ENCODE measurements at regions not wholly inside any gene's neighbourhood (a gene's known extent, or its start where the extent isn't known, plus 50 kb on each side); places are given as distances from the start of the nearest gene placed in this dataset.
A peak's percentile ranks its signal among the peaks of the same experiment; 100 is the strongest.

DNA sequence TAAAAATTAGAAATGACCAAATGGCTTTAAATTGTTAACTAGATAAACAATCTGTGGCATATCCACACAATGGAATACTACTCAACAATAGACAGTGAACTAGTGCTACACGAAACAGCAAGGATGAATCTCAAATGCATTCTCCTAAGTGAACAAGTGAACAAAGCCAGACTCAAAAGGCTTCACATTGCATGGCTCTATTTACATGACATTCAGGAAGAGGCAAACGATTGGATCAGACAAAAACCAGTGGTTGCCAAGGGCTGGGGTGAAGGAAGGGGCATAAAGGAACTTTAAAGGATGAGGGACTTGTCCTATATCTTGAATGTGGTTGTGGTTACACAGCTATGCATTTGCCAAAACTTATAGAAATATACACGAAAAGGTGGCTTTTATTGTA lies 184.3 kb downstream of the RPIA start:
- DNase-seq (ENCODE audit: low spot score) = no peak
- intact Hi-C loops (cut with micrococcal nuclease; ENCODE audit: unreplicated experiment) = no loop called here
- ChIA-PET POLR2A (ENCODE audit: low non-redundant PET) (no interaction called here), CTCF (no interaction called here)
- H3K4me1 ChIP-seq (ENCODE audit: insufficient read depth, low read length, poor library complexity, severe bottlenecking) = no peaks in the 10 kb centered on the region
- no peak overlapping the region for H3K27ac ChIP-seq (ENCODE audit: low read depth, low read length, poor library complexity, severe bottlenecking)
- no TSS peak for BruUV-seq (replicated peaks)
- no peak for TF ChIP-seq EZH2 (IDR thresholded peaks at IDR 0.05; ENCODE audit: borderline replicate concordance, low read depth, low read length, poor library complexity, severe bottlenecking)
- TF ChIP-seq, protein P1, sequence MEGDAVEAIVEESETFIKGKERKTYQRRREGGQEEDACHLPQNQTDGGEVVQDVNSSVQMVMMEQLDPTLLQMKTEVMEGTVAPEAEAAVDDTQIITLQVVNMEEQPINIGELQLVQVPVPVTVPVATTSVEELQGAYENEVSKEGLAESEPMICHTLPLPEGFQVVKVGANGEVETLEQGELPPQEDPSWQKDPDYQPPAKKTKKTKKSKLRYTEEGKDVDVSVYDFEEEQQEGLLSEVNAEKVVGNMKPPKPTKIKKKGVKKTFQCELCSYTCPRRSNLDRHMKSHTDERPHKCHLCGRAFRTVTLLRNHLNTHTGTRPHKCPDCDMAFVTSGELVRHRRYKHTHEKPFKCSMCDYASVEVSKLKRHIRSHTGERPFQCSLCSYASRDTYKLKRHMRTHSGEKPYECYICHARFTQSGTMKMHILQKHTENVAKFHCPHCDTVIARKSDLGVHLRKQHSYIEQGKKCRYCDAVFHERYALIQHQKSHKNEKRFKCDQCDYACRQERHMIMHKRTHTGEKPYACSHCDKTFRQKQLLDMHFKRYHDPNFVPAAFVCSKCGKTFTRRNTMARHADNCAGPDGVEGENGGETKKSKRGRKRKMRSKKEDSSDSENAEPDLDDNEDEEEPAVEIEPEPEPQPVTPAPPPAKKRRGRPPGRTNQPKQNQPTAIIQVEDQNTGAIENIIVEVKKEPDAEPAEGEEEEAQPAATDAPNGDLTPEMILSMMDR (conservative IDR thresholded peaks at IDR 0.05; ENCODE audit: low read depth, low read length) = no peak
- H3K36me3 ChIP-seq (ENCODE audit: insufficient read depth, low read length, poor library complexity, severe bottlenecking) = no peaks in the 10 kb centered on the region
- peaks cover 39% of the 10 kb centered on the region for H3K27me3 ChIP-seq (replicated peaks; ENCODE audit: insufficient read depth, low read depth, low read length, poor library complexity)
- H3K4me3 ChIP-seq (ENCODE audit: low read depth, low read length, poor library complexity, severe bottlenecking) = no peak overlapping the region
- no peaks in the 10 kb centered on the region for H3K9me3 ChIP-seq (ENCODE audit: low read depth, low read length, poor library complexity, severe bottlenecking)

- H3K36me3 ChIP-seq (ENCODE audit: insufficient read depth, low read length, poor library complexity, severe bottlenecking) = no peaks in the 10 kb centered on the region
- intact Hi-C loops (cut with micrococcal nuclease; ENCODE audit: unreplicated experiment) = loop anchor here (10.0 kb wide), 1 partner anchor 264 kb away; no protein-coding TSS in a partner anchor
- H3K4me3 ChIP-seq (ENCODE audit: low read depth, low read length, poor library complexity, severe bottlenecking) = no peak overlapping the region
- ChIA-PET POLR2A (ENCODE audit: low non-redundant PET) (no interaction called here), CTCF (interaction anchor here (0.7 to 1.3 kb wide), 2 partner anchors 23 to 39 kb away, joined by 3 to 4 read pairs; no protein-coding TSS in a partner anchor)
- TF ChIP-seq, protein P1 (conservative IDR thresholded peaks at IDR 0.05; ENCODE audit: low read depth, low read length) = peak; percentile 84
- TF ChIP-seq EZH2 (IDR thresholded peaks at IDR 0.05; ENCODE audit: borderline replicate concordance, low read depth, low read length, poor library complexity, severe bottlenecking) = no peak
- no TSS peak for BruUV-seq (replicated peaks)
- no peak overlapping the region for H3K27ac ChIP-seq (ENCODE audit: low read depth, low read length, poor library complexity, severe bottlenecking)
- DNase-seq (ENCODE audit: low spot score) = peak; percentile 78
- no peaks in the 10 kb centered on the region for H3K4me1 ChIP-seq (ENCODE audit: insufficient read depth, low read length, poor library complexity, severe bottlenecking)
- no peaks in the 10 kb centered on the region for H3K9me3 ChIP-seq (ENCODE audit: low read depth, low read length, poor library complexity, severe bottlenecking)
- peaks cover 32% of the 10 kb centered on the region for H3K27me3 ChIP-seq (replicated peaks; ENCODE audit: insufficient read depth, low read depth, low read length, poor library complexity)
Observed at GRCh38 chr2:88880441-88880953, 189.0 kb downstream of the RPIA start.

DNA sequence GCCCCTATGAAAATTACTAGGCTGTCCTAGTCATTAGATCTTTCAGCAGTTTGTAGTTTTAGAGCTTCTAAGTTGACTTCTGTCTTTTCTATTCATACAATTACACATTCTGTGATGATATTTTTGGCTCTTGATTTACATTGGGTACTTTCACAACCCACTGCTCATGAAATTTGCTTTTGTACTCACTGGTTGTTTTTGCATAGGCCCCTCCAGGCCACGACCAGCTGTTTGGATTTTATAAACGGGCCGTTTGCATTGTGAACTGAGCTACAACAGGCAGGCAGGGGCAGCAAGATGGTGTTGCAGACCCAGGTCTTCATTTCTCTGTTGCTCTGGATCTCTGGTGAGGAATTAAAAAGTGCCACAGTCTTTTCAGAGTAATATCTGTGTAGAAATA lies 193.8 kb downstream of the RPIA start:
- peaks cover 18% of the 10 kb centered on the region for H3K27me3 ChIP-seq (replicated peaks; ENCODE audit: insufficient read depth, low read depth, low read length, poor library complexity)
- DNase-seq (ENCODE audit: low spot score) = no peak
- POLR2A ChIA-PET (ENCODE audit: low non-redundant PET) = no interaction called here
- no peak overlapping the region for H3K27ac ChIP-seq (ENCODE audit: low read depth, low read length, poor library complexity, severe bottlenecking)
- BruUV-seq (replicated peaks) = no TSS peak
- no peaks in the 10 kb centered on the region for H3K36me3 ChIP-seq (ENCODE audit: insufficient read depth, low read length, poor library complexity, severe bottlenecking)
- H3K4me1 ChIP-seq (ENCODE audit: insufficient read depth, low read length, poor library complexity, severe bottlenecking) = no peaks in the 10 kb centered on the region
- intact Hi-C loops (cut with micrococcal nuclease; ENCODE audit: unreplicated experiment) = loop anchor here (10.0 kb wide), 1 partner anchor 260 kb away; no protein-coding TSS in a partner anchor
- no peak for TF ChIP-seq EZH2 (IDR thresholded peaks at IDR 0.05; ENCODE audit: borderline replicate concordance, low read depth, low read length, poor library complexity, severe bottlenecking)
- TF ChIP-seq, protein P1 (conservative IDR thresholded peaks at IDR 0.05; ENCODE audit: low read depth, low read length) = no peak
- no peaks in the 10 kb centered on the region for H3K9me3 ChIP-seq (ENCODE audit: low read depth, low read length, poor library complexity, severe bottlenecking)
- no peak overlapping the region for H3K4me3 ChIP-seq (ENCODE audit: low read depth, low read length, poor library complexity, severe bottlenecking)
- CTCF ChIA-PET = no interaction called here

Measured in A673 (cell line).